Stomach (tissue), 8 donors: ENCODE measurements at regions not wholly inside any gene's neighbourhood (a gene's known extent, or its start where the extent isn't known, plus 50 kb on each side); places are given as distances from the start of the nearest gene placed in this dataset.

Experiments
- DNase-seq, 2 donors: peaks; one replicate each; pipeline versions ENCODE4 v3.0.0 to v3.0.0-alpha.2; 2013 to 2019
- H3K27ac ChIP-seq, 5 donors: fragments of 200-600 bp in 4 of 5; sonication (generic) in 4 of 5; one replicate each; pipeline ENCODE4 v1.5.1; 2013 to 2019; ENCODE audit warnings: mild to moderate bottlenecking in 1 of 5, moderate library complexity in 1 of 5
- H3K27me3 ChIP-seq, 3 donors: fragments of 200-600 bp; sonication (generic); one replicate each; pipeline ENCODE4 v1.5.1; 2017 to 2019; ENCODE audit warnings: mixed run types in 1 of 3
- H3K36me3 ChIP-seq, 4 donors: fragments of 200-600 bp; sonication (generic); 1 replicate in 3 of 4; 2 replicates in 1 of 4; pipeline ENCODE4 v1.5.1; 2016 to 2019
- H3K4me1 ChIP-seq, 4 donors: fragments of 200-600 bp; sonication (generic); one replicate each; pipeline ENCODE4 v1.5.1; 2016 to 2019
- H3K4me3 ChIP-seq, 4 donors: fragments of 200-600 bp; sonication (generic) in 3 of 4; one replicate each; pipeline ENCODE4 v1.5.1; 2016 to 2019; ENCODE audit warnings: mild to moderate bottlenecking in 1 of 4
- H3K9me3 ChIP-seq, 4 donors: fragments of 200-600 bp; sonication (generic); one replicate each; pipeline ENCODE4 v1.5.1; 2016 to 2019
- CTCF ChIP-seq, 7 experiments: fragments of 450-650 bp in 4 of 7; fragments of 200-600 bp in 3 of 7; sonication (generic) in 3 of 7; IDR thresholded peaks; one replicate each; pipeline ENCODE4 v1.5.1; 2016 to 2019; ENCODE audit warnings: antibody characterized with exemption in 7 of 7, control low read depth in 2 of 7, mild to moderate bottlenecking in 1 of 7
- EP300 ChIP-seq: sonication (generic); formaldehyde crosslinking; IDR thresholded peaks from one replicate; pipeline ENCODE4 v1.6.1; 2017; ENCODE audit warnings: antibody characterized with exemption
- POLR2A ChIP-seq, 4 donors: fragments of 450-650 bp; IDR thresholded peaks; one replicate each; pipeline ENCODE4 v1.6.1; 2016; ENCODE audit warnings: antibody characterized with exemption in 4 of 4, control low read depth in 2 of 4, mild to moderate bottlenecking in 1 of 4, moderate library complexity in 1 of 4
- POLR2AphosphoS5 ChIP-seq, 3 donors: sonication (generic); formaldehyde crosslinking; IDR thresholded peaks; one replicate each; pipeline ENCODE4 v1.6.1; 2016; ENCODE audit warnings: antibody characterized with exemption in 3 of 3
- WGBS, 5 donors: extraction: QIAGEN DNeasy Blood & Tissue Kit in 3 of 5; methylation state at CpG; one replicate each; pipeline versions ENCODE4 v1.1.5 to v1.1.7; 2013 to 2018; 5-methylcytosine and 5-hydroxymethylcytosine counted together
- intact Hi-C: fragments of 100-400 bp; cut with DNase I; formaldehyde crosslinking; loops from one replicate; pipeline ENCODE4 v1.15.1; 2023; ENCODE audit warnings: low total_unique reads
- donor health status: healthy with polysubstance abuse.
- donor health status: Bipolar disorder and iron deficiency.
- donor health status: healthy.

- intact Hi-C loops, result no loop called here
- 66 to 76% (median 71%) methylated on average over 4 of the region's 4 CpGs for WGBS, 5 donors
- Histone ChIP-seq H3K36me3 (no peaks in the 10 kb centered on the region), H3K27me3 (no peaks in the 10 kb centered on the region), H3K27ac (no peak overlapping the region), H3K9me3 (no peaks in the 10 kb centered on the region), H3K4me1 (no peaks in the 10 kb centered on the region), H3K4me3 (no peak overlapping the region)
- DNase-seq, result no peak
- TF ChIP-seq POLR2AphosphoS5 (IDR thresholded peaks at IDR 0.05), result no peak
- TF ChIP-seq POLR2A (IDR thresholded peaks at IDR 0.05), result no peak
- no peak for TF ChIP-seq EP300
- TF ChIP-seq CTCF (IDR thresholded peaks at IDR 0.05), result no peak
Measured at GRCh38 chr4:126738527-126738923, 894.2 kb upstream of the INTU start.

- H3K9me3 ChIP-seq, result no peaks in the 10 kb centered on the region
- no peaks in the 10 kb centered on the region for H3K27me3 ChIP-seq
- no peak overlapping the region for H3K27ac ChIP-seq
- H3K4me1 ChIP-seq, result no peaks in the 10 kb centered on the region
- H3K4me3 ChIP-seq, result no peak overlapping the region
- DNase-seq, result no peak
- intact Hi-C loops, result no loop called here
- 0 to 82% (median 62%) methylated on average over 1 of the region's 1 CpG for WGBS, 5 donors
- TF ChIP-seq EP300, result no peak
- TF ChIP-seq CTCF (IDR thresholded peaks at IDR 0.05), result no peak
- H3K36me3 ChIP-seq, result no peaks in the 10 kb centered on the region
Measured at GRCh38 chr4:126738926-126739325, 893.8 kb upstream of the INTU start.

GRCh38 chr4:126740687-126741086 is 892.1 kb upstream of the INTU start:
- H3K36me3 ChIP-seq, result no peaks in the 10 kb centered on the region
- TF ChIP-seq POLR2AphosphoS5 (IDR thresholded peaks at IDR 0.05), result no peak
- TF ChIP-seq EP300, result no peak
- no peak for TF ChIP-seq CTCF (IDR thresholded peaks at IDR 0.05)
- TF ChIP-seq POLR2A (IDR thresholded peaks at IDR 0.05), result no peak
- H3K27me3 ChIP-seq, result no peaks in the 10 kb centered on the region
- H3K4me1 ChIP-seq, result no peaks in the 10 kb centered on the region
- no peak for DNase-seq
- intact Hi-C loops, result no loop called here
- H3K4me3 ChIP-seq, result no peak overlapping the region
- 87 to 97% (median 92%) methylated on average over 6 of the region's 6 CpGs for WGBS, 5 donors
- no peak overlapping the region for H3K27ac ChIP-seq
- peaks cover 0 to 7% (median under 1%) of the 10 kb centered on the region in 4 donors for H3K9me3 ChIP-seq

GRCh38 chr4:126742048-126742447 is 890.7 kb upstream of the INTU start:
- TF ChIP-seq POLR2AphosphoS5 (IDR thresholded peaks at IDR 0.05) (no peak), POLR2A (IDR thresholded peaks at IDR 0.05) (no peak), CTCF (IDR thresholded peaks at IDR 0.05) (no peak), EP300 (no peak)
- H3K4me3 ChIP-seq, result no peak overlapping the region
- peaks cover 0 to 7% (median 2%) of the 10 kb centered on the region in 4 donors for H3K9me3 ChIP-seq
- intact Hi-C loops, result no loop called here
- no peaks in the 10 kb centered on the region for H3K4me1 ChIP-seq
- no peaks in the 10 kb centered on the region for H3K27me3 ChIP-seq
- H3K36me3 ChIP-seq, result no peaks in the 10 kb centered on the region
- H3K27ac ChIP-seq, result no peak overlapping the region
- DNase-seq, result no peak
- 79 to 85% (median 84%) methylated on average over 3 of the region's 3 CpGs for WGBS, 5 donors
